Testis (tissue), 2 donors: ENCODE measurements at regions not wholly inside any gene's neighbourhood (a gene's known extent, or its start where the extent isn't known, plus 50 kb on each side); places are given as distances from the start of the nearest gene placed in this dataset.

Source experiments
- POLR2A ChIP-seq: fragments of 450-650 bp; IDR thresholded peaks from one replicate; pipeline ENCODE4 v1.6.1; 2017; ENCODE audit warnings: antibody characterized with exemption, mild to moderate bottlenecking, moderate library complexity
- TF ChIP-seq, protein P1 (sequence below), 3 experiments: fragments of 450-650 bp in 2 of 3; fragments of 200-600 bp in 1 of 3; sonication (generic) in 1 of 3; IDR thresholded peaks; one replicate each; pipeline ENCODE4 v1.5.1; 2016 to 2019; ENCODE audit warnings: antibody characterized with exemption in 3 of 3, mild to moderate bottlenecking in 2 of 3, moderate library complexity in 1 of 3

DNA sequence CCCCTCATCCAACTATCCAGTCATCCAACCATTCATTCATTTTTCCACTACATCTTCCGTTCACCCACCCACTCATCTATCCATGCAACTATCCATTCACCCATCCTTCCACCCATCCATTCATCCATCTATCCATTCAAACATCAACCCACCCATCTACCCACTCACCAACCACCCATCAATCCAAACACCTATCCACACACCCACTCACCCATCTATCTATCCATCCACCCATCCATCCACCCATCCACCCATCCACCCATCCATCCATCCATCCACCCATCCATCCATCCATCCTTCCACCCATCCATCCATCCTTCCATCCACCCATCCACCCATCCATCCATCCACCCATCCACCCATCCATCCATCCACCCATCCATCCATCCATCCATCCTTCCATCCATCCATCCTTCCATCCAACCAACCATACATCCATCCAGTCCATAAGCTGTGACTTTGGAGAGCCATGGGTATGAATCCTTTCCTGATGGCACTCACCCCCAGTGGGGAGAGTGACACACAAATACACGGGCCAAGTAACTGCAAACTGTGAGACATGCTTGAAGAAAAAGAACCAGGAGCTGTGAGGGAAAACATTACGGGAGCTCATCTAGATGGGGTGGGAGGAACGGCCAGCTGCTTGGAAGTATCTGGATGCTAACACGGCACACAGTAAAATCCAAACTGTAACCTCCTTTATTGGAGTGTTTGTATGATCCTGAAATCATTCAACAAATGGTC lies 100.0 kb upstream of the TNRC6C start:
- no peak for TF ChIP-seq POLR2A
- TF ChIP-seq, protein P1, sequence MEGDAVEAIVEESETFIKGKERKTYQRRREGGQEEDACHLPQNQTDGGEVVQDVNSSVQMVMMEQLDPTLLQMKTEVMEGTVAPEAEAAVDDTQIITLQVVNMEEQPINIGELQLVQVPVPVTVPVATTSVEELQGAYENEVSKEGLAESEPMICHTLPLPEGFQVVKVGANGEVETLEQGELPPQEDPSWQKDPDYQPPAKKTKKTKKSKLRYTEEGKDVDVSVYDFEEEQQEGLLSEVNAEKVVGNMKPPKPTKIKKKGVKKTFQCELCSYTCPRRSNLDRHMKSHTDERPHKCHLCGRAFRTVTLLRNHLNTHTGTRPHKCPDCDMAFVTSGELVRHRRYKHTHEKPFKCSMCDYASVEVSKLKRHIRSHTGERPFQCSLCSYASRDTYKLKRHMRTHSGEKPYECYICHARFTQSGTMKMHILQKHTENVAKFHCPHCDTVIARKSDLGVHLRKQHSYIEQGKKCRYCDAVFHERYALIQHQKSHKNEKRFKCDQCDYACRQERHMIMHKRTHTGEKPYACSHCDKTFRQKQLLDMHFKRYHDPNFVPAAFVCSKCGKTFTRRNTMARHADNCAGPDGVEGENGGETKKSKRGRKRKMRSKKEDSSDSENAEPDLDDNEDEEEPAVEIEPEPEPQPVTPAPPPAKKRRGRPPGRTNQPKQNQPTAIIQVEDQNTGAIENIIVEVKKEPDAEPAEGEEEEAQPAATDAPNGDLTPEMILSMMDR (IDR thresholded peaks at IDR 0.05), result no peak
